ENCODE measurements at regions not wholly inside any gene's neighbourhood (a gene's known extent, or its start where the extent isn't known, plus 50 kb on each side); places are given as distances from the start of the nearest gene placed in this dataset.
A peak's percentile ranks its signal among the peaks of the same experiment; 100 is the strongest.

DNA sequence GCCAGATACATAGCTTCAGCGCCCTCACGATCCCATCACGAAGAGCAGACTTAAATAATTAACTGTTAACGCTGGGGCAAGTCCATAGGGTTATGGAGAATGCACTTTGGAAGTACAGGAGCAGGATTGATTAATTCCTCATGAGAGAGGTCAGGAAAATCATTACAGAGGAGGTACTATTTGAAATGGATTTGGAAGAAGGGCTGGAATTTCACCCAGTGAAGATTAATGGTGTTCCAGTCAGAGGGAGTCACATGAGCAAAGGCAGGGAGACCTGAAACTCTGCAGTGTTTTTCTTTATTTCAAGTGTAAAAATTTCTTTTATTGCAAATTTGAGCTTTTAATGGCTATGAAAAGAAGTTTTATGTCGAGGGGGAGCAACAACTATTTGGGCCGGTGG lies 329.8 kb upstream of the GRM7 start:
- peaks cover 6 to 11% of the 10 kb centered on the region in 2 donors for H3K9me3 Mint-ChIP-seq
- no peaks in the 10 kb centered on the region for H3K27me3 Mint-ChIP-seq
- no peak for DNase-seq
- H3K27ac Mint-ChIP-seq, result no peak overlapping the region
- no peaks in the 10 kb centered on the region for H3K36me3 Mint-ChIP-seq
- no peaks in the 10 kb centered on the region for H3K4me1 Mint-ChIP-seq
- ATAC-seq (replicated peaks), result no peak
- no peak overlapping the region for H3K4me3 Mint-ChIP-seq

DNA sequence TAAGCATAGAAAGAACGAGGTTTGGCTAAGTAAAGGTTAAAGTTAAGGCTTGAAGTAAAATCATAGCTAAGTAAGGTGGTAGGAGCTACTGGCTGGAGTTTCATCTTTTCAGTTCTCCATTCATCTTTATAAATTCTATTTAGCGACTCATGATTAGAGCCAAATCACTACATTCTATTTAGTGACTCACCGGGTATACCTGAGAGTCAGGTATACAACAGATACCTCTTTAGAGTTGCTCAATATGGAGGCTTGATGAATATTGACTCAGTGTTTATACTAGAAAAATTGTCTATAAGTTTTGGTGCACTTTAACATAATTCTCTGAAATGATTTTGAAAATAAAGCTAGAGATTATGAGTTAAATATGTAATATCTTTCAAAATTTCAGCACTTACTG lies 328.8 kb upstream of the GRM7 start:
- no peak for ATAC-seq (replicated peaks)
- no peaks in the 10 kb centered on the region for H3K27me3 Mint-ChIP-seq
- H3K36me3 Mint-ChIP-seq, result no peaks in the 10 kb centered on the region
- H3K4me3 Mint-ChIP-seq, result no peak overlapping the region
- no peaks in the 10 kb centered on the region for H3K4me1 Mint-ChIP-seq
- peaks cover 6 to 12% of the 10 kb centered on the region in 2 donors for H3K9me3 Mint-ChIP-seq
- no peak overlapping the region for H3K27ac Mint-ChIP-seq
- no peak for DNase-seq

DNA sequence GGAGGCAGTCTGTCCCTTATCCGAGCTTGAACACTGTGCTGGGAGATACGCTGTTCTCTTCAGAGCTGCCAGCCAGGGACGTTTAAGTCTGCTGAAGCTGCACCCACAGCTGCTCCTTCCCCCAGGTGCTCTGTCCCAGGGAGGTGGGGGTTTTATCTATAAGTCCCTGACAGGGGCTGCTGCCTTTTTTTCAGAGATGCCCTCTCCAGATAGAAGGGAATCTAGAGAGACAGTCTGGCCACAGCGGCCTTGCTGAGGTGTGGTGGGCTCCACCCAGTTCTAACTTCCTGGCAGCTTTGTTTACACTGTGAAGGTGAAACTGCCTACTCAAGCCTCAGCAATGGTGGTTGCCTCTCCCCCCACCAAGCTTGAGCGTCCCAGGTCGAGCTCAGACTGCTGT lies 319.9 kb upstream of the GRM7 start:
- no peak overlapping the region for H3K27ac Mint-ChIP-seq

DNA sequence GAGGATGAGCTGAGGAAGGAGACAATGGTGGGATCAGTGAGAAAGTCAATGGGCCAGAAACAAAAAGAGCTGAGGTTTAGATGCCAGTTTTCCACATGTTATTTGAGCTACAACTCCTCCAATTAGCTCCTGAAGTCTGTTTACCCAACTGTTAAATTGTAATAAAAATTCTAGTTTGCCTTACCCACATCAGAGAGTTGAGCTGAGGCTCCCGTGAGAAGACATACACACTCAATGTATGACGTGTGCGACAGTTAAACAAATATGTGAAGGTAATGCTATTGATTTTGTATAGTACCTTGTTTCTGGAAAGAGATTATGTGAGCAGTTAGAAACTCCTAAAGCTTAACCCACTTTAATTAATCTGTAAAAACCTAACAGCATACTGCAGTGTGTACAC lies 318.1 kb upstream of the GRM7 start:
- Mint-ChIP-seq H3K36me3 (no peaks in the 10 kb centered on the region), H3K27me3 (no peaks in the 10 kb centered on the region), H3K4me3 (no peak overlapping the region), H3K27ac (no peak overlapping the region), H3K4me1 (no peaks in the 10 kb centered on the region), H3K9me3 (peaks cover 3 to 9% of the 10 kb centered on the region in 2 donors)
- no peak for DNase-seq
- no peak for ATAC-seq (replicated peaks)

More for the DNA sequence above, 319.9 kb upstream of the GRM7 start:
- Mint-ChIP-seq H3K36me3 (no peaks in the 10 kb centered on the region), H3K9me3 (peaks cover 3 to 13% of the 10 kb centered on the region in 2 donors), H3K4me1 (no peaks in the 10 kb centered on the region), H3K4me3 (no peak overlapping the region), H3K27me3 (no peaks in the 10 kb centered on the region)
- ATAC-seq (replicated peaks) (no peak), DNase-seq (no peak)

DNA sequence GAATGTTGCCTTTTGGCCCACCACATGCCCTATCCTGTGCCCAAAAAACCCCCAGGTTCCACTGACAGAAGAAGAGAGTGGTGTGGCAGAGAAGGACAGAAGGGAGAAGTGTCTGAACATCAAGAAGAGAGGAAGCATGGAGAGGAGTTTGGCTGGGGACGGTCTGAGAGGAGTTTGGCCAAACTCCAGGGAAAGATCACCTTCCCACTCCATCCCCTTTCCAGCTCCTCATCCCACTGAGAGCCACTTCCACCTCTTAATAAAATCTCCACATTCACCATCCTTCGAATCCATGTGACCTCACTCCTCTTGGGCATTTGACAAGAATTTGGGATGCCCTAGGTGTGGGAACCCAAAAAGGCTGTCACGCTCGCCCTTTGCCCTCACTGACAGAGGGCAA lies 311.6 kb upstream of the GRM7 start:
- ATAC-seq (replicated peaks) (no peak), DNase-seq (no peak)
- no peaks in the 10 kb centered on the region for H3K4me1 Mint-ChIP-seq
- no peak overlapping the region for H3K27ac Mint-ChIP-seq
- H3K27me3 Mint-ChIP-seq, result no peaks in the 10 kb centered on the region
- H3K36me3 Mint-ChIP-seq, result no peaks in the 10 kb centered on the region
- no peak overlapping the region for H3K4me3 Mint-ChIP-seq
- peaks cover 8 to 10% of the 10 kb centered on the region in 2 donors for H3K9me3 Mint-ChIP-seq

DNA sequence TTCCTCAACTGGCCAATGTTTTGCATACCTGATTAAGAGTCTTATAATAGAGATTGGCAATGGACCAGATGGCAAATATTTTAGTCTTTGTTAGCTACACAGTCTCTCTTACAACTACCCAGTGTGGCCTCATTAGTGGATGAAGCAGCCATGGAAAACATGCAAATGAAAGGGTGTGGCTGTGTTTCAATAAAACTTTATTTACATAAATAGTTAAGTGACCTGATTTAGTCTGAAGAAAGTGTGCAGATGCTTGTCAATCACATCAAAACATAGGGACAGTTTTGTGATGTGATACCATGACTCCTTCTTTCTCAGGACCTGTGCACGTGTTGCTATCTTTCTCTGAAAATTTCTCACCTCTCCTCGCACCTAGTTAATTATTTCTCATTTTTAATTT lies 309.8 kb upstream of the GRM7 start:
- no peaks in the 10 kb centered on the region for H3K36me3 Mint-ChIP-seq
- H3K4me3 Mint-ChIP-seq, result no peak overlapping the region
- peaks cover 8 to 10% of the 10 kb centered on the region in 2 donors for H3K9me3 Mint-ChIP-seq
- H3K27me3 Mint-ChIP-seq, result no peaks in the 10 kb centered on the region
- DNase-seq (no peak), ATAC-seq (replicated peaks) (no peak)
- H3K4me1 Mint-ChIP-seq, result no peaks in the 10 kb centered on the region
- no peak overlapping the region for H3K27ac Mint-ChIP-seq

DNA sequence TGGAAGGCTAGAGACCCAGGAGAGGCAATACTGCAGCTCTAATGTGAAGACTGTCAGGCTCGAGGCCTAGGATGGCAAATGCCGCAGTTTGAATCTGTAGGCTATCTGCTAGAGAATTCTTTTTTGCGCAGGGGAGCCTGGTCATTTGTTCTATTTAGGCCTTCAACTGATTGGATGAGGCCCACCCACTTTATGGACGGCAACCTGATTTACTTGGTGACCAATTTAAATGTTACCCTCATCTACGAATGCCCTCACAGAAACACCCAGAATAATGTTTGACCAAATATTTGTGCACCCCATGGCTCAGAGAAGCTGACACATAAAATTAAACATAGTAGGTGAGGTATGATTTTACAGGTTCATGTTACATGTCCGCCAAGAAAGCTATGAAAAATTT lies 300.7 kb upstream of the GRM7 start:
- DNase-seq (no peak), ATAC-seq (replicated peaks) (no peak)
- Mint-ChIP-seq H3K9me3 (peaks cover 0 to 1% of the 10 kb centered on the region in 2 donors), H3K36me3 (no peaks in the 10 kb centered on the region), H3K4me1 (no peaks in the 10 kb centered on the region), H3K27ac (no peak overlapping the region), H3K27me3 (no peaks in the 10 kb centered on the region), H3K4me3 (no peak overlapping the region)

DNA sequence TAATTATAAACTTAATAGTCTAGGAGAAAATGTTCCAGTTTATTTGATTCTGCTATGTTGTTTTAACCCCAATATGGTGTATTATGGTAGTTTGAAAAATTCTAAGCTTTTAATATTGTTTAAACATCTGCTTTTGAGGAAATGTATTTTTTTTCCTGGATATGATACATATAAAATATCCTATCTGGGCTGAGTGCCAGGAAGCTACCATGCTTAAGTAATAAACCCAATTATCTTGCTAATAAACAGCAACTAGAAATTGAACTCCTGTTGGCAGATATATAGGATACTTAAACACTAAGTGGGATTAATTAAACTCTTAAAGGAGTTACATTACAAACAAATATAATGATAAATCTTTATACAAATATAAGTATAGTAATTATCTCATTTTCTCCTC lies 293.7 kb upstream of the GRM7 start:
- ATAC-seq (replicated peaks), result no peak
- no peaks in the 10 kb centered on the region for H3K4me1 Mint-ChIP-seq
- H3K9me3 Mint-ChIP-seq, result peaks cover 0 to 3% of the 10 kb centered on the region in 2 donors
- no peaks in the 10 kb centered on the region for H3K36me3 Mint-ChIP-seq
- no peak overlapping the region for H3K27ac Mint-ChIP-seq
- no peak for DNase-seq
- no peak overlapping the region for H3K4me3 Mint-ChIP-seq
- no peaks in the 10 kb centered on the region for H3K27me3 Mint-ChIP-seq

DNA sequence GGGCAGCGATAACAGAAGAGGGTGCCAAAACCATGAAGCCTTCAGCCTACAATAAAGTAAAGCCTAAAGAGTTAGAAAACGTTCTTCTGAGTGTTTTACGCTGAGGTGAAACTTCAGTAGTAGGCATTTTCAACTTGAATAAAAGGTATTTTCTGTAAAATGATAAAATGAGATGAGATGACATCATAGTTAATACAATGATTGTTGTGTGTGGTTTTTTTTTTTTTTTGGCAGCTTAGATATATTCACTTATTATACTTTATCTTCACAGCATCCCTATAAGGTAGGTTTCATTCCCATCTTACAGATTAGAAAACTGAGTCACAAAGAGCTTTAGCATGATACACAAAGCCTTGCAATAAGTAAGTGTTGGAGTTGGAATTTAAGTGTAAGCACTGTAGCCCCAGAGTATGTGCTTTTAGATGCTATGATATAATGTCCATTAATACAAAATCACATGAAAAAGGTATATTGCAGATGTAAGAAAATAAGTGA lies 291.9 kb upstream of the GRM7 start:
- Mint-ChIP-seq H3K4me1 (no peaks in the 10 kb centered on the region), H3K27ac (no peak overlapping the region), H3K27me3 (no peaks in the 10 kb centered on the region), H3K9me3 (peaks cover 0 to 3% of the 10 kb centered on the region in 2 donors), H3K36me3 (no peaks in the 10 kb centered on the region), H3K4me3 (no peak overlapping the region)
- no peak for DNase-seq
- no peak for ATAC-seq (replicated peaks)

DNA sequence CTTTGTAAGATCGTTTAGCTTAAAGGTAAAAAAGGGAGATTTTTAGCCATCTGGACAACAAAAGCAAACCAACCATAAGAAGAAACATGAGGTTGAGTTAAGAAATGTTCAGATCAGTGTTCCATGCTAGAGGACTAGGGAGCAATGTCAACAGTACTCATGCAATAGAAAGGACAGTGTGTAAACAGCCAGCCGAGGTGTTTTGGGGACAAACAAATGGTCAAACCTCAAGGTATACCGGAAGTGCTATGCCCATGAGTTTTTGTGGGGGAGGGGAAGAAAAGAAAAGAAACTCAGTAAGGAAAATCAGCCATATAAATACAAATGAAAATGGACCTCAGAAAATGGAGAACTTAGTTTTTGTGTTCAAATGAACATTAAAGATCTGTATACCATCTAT lies 289.5 kb upstream of the GRM7 start:
- ATAC-seq (replicated peaks), result no peak
- no peaks in the 10 kb centered on the region for H3K36me3 Mint-ChIP-seq
- no peaks in the 10 kb centered on the region for H3K27me3 Mint-ChIP-seq
- no peaks in the 10 kb centered on the region for H3K4me1 Mint-ChIP-seq
- H3K9me3 Mint-ChIP-seq, result peaks cover 2 to 5% of the 10 kb centered on the region in 2 donors
- no peak overlapping the region for H3K27ac Mint-ChIP-seq
- DNase-seq, result no peak
- no peak overlapping the region for H3K4me3 Mint-ChIP-seq

DNA sequence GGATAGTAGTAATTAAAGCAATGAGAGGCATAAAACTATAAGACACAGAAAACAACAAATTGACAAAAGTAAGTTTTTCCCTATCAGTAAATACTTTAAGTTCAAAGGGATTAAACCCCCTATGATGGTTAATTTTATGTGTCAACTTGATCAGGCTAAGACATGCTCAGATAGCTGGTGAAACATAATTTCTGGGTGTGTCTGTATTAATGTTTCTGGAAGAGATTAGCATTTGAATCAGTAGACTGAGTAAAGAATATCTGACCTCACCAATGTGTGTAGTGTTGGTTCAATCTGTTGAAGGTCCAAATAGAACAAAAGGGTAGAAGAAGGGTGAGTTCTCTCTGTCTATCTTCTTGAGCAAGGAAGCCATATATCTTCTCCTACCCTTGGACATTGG lies 283.3 kb upstream of the GRM7 start:
- no peak for DNase-seq
- Mint-ChIP-seq H3K27me3 (no peaks in the 10 kb centered on the region), H3K36me3 (no peaks in the 10 kb centered on the region), H3K4me1 (no peaks in the 10 kb centered on the region), H3K27ac (no peak overlapping the region), H3K4me3 (no peak overlapping the region), H3K9me3 (peaks cover 5 to 7% of the 10 kb centered on the region in 2 donors)
- ATAC-seq (replicated peaks), result no peak

DNA sequence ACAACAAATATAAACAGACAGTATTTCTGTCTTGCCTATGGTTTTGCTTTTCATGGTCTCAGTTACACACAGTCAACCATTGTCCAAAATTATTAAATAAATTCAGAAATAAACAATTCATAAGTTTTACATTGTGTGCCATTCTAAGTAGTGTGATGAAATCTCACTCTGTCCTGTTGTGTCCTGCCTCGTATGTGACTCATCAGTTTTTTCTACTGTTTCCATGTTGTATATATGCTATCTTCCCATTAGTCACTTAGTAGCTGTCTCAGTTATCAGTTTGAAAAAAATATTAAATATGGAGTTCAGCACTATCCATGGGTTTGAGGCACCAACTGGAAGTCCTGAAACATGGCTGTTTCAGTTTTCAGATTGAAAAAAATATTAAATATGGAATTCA lies 282.4 kb upstream of the GRM7 start:
- Mint-ChIP-seq H3K9me3 (peaks cover 5 to 9% of the 10 kb centered on the region in 2 donors), H3K4me1 (no peaks in the 10 kb centered on the region), H3K27ac (no peak overlapping the region), H3K4me3 (no peak overlapping the region), H3K36me3 (no peaks in the 10 kb centered on the region), H3K27me3 (no peaks in the 10 kb centered on the region)
- no peak for ATAC-seq (replicated peaks)
- DNase-seq, result no peak

DNA sequence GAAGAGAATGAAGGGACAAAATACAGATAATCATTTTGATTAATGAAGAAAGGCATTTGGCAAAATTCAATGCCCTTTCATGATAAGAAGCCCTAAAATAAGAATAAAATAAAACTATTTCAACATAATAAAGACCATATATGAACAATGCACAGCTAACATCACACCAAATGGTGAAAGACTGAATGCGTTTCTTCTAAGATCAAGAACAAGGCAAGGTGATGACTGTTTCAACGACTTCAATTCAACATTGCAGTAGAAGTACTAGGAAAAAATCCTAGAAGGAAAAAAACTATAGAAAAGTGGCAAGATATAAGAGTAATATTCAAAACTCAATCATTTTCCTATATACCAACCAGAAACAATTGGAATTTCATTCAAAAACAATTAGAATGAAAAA lies 280.1 kb upstream of the GRM7 start:
- Mint-ChIP-seq H3K27me3 (no peaks in the 10 kb centered on the region), H3K27ac (no peak overlapping the region), H3K4me1 (no peaks in the 10 kb centered on the region), H3K36me3 (no peaks in the 10 kb centered on the region), H3K9me3 (peaks cover 5 to 9% of the 10 kb centered on the region in 2 donors), H3K4me3 (no peak overlapping the region)
- no peak for ATAC-seq (replicated peaks)
- DNase-seq, result no peak

DNA sequence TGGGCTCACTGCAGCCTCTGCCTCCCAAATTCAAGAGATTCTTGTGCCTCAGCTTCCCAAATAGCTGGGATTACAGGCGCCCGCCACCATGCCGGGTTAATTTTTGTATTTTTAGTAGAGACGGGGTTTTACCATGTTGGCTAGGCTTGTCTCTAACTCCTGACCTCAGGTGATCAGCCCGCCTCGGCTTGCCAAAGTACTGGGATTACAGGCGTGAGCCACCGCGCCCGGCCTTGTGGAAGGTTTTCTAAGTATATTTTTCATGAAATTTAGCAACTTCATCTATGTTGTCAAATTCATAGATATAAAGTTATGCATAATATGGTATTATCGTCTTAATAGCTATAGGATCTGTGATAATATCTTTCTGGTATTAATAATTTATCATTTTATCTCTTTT lies 275.6 kb upstream of the GRM7 start:
- H3K27ac Mint-ChIP-seq, result no peak overlapping the region
- H3K36me3 Mint-ChIP-seq, result no peaks in the 10 kb centered on the region
- ATAC-seq (replicated peaks) (no peak), DNase-seq (no peak)
- no peaks in the 10 kb centered on the region for H3K27me3 Mint-ChIP-seq
- H3K4me3 Mint-ChIP-seq, result no peak overlapping the region
- H3K4me1 Mint-ChIP-seq, result no peaks in the 10 kb centered on the region
- peaks cover 6% of the 10 kb centered on the region in 2 donors for H3K9me3 Mint-ChIP-seq

DNA sequence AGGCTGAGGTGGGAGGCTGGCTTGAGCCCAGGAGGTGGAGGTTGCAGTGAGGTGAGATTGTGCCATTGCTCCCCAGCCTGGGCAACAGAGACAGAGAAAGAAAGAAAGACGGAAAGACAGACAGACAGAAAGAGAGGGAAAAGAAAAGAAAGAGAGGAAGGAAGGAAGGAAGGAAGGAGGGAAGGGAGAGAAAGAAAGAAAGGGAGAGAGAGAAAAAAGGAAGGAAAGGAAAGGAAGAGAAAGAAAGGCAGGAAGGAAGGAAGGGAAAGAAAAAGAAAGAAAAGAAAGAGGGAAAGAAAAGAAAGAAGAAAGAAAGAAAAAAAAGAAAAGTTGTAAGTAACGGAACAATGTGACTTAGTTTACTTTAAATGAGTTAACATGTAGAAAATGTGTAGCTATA lies 260.7 kb upstream of the GRM7 start:
- H3K9me3 Mint-ChIP-seq, result peaks cover 4 to 11% of the 10 kb centered on the region in 2 donors
- no peak for ATAC-seq (replicated peaks)
- DNase-seq, result no peak
- no peaks in the 10 kb centered on the region for H3K4me1 Mint-ChIP-seq
- no peaks in the 10 kb centered on the region for H3K27me3 Mint-ChIP-seq
- no peaks in the 10 kb centered on the region for H3K36me3 Mint-ChIP-seq
- no peak overlapping the region for H3K4me3 Mint-ChIP-seq
- H3K27ac Mint-ChIP-seq, result peak overlapping the region; percentile 3

DNA sequence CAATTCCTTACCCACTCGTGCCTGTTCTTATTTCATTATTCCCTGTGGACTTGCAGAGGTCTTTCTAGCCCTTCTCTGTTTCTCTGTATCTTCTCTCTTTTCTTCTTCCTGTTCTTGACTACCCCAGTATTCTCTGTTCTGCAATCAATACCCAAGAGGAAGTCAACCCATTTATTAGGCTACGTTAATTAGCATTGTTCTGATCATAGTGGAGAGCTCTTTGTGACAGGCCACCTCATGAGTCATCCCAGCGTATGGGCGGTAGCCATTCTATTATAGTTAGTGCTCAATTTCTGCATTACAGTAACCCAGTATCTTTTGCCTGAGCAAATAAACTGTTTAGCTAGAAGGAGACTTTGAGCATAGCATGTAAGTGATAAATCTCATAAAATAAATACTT lies 259.5 kb upstream of the GRM7 start:
- DNase-seq (no peak), ATAC-seq (replicated peaks) (peak in 1 of 2 donors; percentile 43)
- Mint-ChIP-seq H3K36me3 (no peaks in the 10 kb centered on the region), H3K9me3 (peaks cover 0 to 6% of the 10 kb centered on the region in 2 donors), H3K4me1 (no peaks in the 10 kb centered on the region), H3K27me3 (no peaks in the 10 kb centered on the region), H3K27ac (no peak overlapping the region), H3K4me3 (no peak overlapping the region)

All from stimulated activated naive B cell treated with anti-CD40 and anti-IgM and Interleukin-4, amounts not matched to agents 10 μg/mL and 1 μg/mL and 100 μg/mL, for 72 hours (primary cell).